IPS DF 19.7 (cell line): ENCODE measurements at regions not wholly inside any gene's neighbourhood (a gene's known extent, or its start where the extent isn't known, plus 50 kb on each side); places are given as distances from the start of the nearest gene placed in this dataset.
"Not testable (repeated sequence)": the region's sequence is repeated elsewhere in the genome, so short reads cannot be mapped to it uniquely, and the experiment has no call there.

Experiments
- DNase-seq: peaks from one replicate; pipeline ENCODE4 v3.0.0-alpha.2; 2013; ENCODE audit warnings: low read depth, low spot score

- DNase-seq = no peak
Observed at GRCh38 chrX:44675362-44676024, 132.8 kb upstream of the FUNDC1 start.

GRCh38 chrX:44674906-44675305 is 132.2 kb upstream of the FUNDC1 start:
- DNase-seq = no peak

- DNase-seq = no peak
Observed at GRCh38 chrX:44669626-44670025, 127.0 kb upstream of the FUNDC1 start.

- no peak for DNase-seq
Observed at GRCh38 chrX:44667771-44668170, 125.1 kb upstream of the FUNDC1 start.

GRCh38 chrX:44657718-44658246 is 115.1 kb upstream of the FUNDC1 start:
- not testable (repeated sequence) for DNase-seq

GRCh38 chrX:44651358-44651757 is 108.7 kb upstream of the FUNDC1 start:
- DNase-seq = peak; percentile 15

GRCh38 chrX:44643723-44644122 is 101.1 kb upstream of the FUNDC1 start:
- DNase-seq = no peak

- DNase-seq = no peak
Observed at GRCh38 chrX:44637282-44637681, 94.6 kb upstream of the FUNDC1 start.

- DNase-seq = no peak
Observed at GRCh38 chrX:44621078-44621477, 78.4 kb upstream of the FUNDC1 start.

GRCh38 chrX:44619039-44619438 is 76.4 kb upstream of the FUNDC1 start:
- no peak for DNase-seq

- no peak for DNase-seq
Observed at GRCh38 chrX:44596277-44596676, 53.6 kb upstream of the FUNDC1 start.
